BJ (cell line): ENCODE measurements at regions not wholly inside any gene's neighbourhood (a gene's known extent, or its start where the extent isn't known, plus 50 kb on each side); places are given as distances from the start of the nearest gene placed in this dataset.

Experiments used
- CTCF ChIA-PET: fragments of 350-600 bp; formaldehyde crosslinking; extraction: SDS; loops from one replicate; lab custom pipeline; 2021; ENCODE audit warnings: antibody characterized with exemption, inconsistent platforms; lab: Yijun Ruan, JAX
- POLR2A ChIA-PET: fragments of 300-600 bp; sonication (Branson Sonifier 250); formaldehyde crosslinking; extraction: SDS; loops from one replicate; lab custom pipeline; 2021; ENCODE audit warnings: antibody characterized with exemption; lab: Charles Lee
- DNase-seq: peaks from one replicate; pipeline ENCODE4 v3.0.0-alpha.2; 2011; ENCODE audit warnings: low read depth
- H3K27me3 ChIP-seq: 2 replicates; pipeline ENCODE4 v1.6.0; 2011; ENCODE audit warnings: low read length; ENCODE audit not compliant: control insufficient read depth, insufficient read depth
- H3K36me3 ChIP-seq: 2 replicates; pipeline ENCODE4 v1.5.1; 2011; ENCODE audit warnings: low read length; ENCODE audit not compliant: control insufficient read depth, insufficient read depth
- H3K4me3 ChIP-seq: 2 replicates; pipeline ENCODE4 v1.5.1; 2011; ENCODE audit warnings: low read depth, mild to moderate bottlenecking, control low read depth, low read length
- CTCF ChIP-seq: IDR thresholded peaks from 2 replicates; pipeline ENCODE4 v1.5.1; 2011; ENCODE audit warnings: low read depth, mild to moderate bottlenecking, control low read depth, inconsistent platforms, low read length, moderate library complexity; ENCODE audit not compliant: insufficient read depth

DNA sequence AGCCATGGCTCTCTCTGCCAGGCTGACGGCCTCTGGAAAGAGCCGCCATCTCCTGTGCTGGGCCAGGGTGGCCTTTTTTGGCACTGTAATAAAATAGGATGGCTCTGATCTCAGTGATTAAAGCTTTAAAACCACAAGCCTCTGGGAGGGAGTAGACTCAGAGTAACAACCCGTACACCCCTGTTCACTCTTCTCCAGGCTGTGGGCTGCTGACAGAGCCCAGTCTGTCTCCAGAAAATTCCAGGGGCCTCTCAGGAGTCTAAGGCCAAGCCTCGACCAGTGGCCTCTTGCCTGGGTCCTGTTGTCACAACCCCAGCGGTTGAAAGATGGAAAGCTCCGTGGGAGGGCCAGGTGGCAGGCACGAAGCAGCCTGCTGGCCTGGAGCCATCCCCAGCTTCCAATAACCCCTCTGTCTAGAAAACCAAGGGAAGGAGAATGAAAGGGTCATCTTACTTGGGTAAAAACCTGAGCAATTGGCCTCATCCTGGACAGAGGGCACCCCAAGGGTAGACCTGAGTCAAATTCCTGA lies 286.7 kb upstream of the ZNF462 start:
- H3K36me3 ChIP-seq = no peaks in the 10 kb centered on the region
- TF ChIP-seq CTCF = no peak
- H3K4me3 ChIP-seq = no peak overlapping the region
- no peak for DNase-seq
- no peaks in the 10 kb centered on the region for H3K27me3 ChIP-seq
- ChIA-PET POLR2A (no interaction called here), CTCF (no interaction called here)

GRCh38 chr9:106577121-106577520 lies 285.8 kb upstream of the ZNF462 start:
- no peaks in the 10 kb centered on the region for H3K27me3 ChIP-seq
- no peak overlapping the region for H3K4me3 ChIP-seq
- CTCF ChIA-PET = no interaction called here
- H3K36me3 ChIP-seq = no peaks in the 10 kb centered on the region
- POLR2A ChIA-PET = no interaction called here
- TF ChIP-seq CTCF = no peak
- no peak for DNase-seq

DNA sequence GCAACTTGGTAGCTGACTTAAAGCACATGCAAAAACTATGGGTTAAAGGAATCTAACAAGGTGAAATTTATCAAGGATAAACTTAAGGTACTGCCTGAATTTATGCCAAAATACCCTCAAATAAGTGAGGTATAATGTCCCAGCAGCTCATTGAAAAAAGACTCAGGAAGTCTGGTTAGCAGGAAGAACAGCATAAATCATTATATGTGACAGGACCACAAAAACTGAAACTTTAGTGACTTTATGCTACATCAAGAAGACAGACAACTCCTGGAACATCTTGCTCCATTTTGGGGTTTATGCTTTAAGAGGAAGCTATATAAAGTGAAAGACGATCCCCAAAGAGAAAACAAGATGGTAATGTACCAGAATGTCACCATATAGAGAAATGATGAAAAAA lies 282.4 kb upstream of the ZNF462 start:
- H3K27me3 ChIP-seq = no peaks in the 10 kb centered on the region
- no peak for TF ChIP-seq CTCF
- POLR2A ChIA-PET = no interaction called here
- no peak for DNase-seq
- CTCF ChIA-PET = no interaction called here
- H3K36me3 ChIP-seq = no peaks in the 10 kb centered on the region
- no peak overlapping the region for H3K4me3 ChIP-seq

DNA sequence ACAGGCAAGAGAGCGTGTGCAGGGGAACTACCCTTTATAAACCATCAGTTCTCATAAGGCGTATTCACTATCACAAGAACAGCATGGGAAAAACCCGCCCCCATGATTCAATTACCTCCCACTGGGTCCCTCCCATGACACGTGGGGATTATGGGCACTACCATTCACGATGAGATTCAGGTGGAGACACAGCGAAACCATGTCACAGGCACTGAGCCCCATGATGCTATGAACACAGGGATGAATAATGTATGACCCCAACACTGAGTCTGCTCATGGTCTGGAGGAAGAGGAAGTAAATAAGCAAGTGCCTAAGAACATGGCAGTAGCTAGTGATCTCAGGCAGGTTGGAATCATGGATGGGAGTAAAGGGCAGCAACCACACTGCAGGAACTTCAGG lies 281.0 kb upstream of the ZNF462 start:
- H3K36me3 ChIP-seq = no peaks in the 10 kb centered on the region
- no peak for DNase-seq
- CTCF ChIA-PET = no interaction called here
- no peaks in the 10 kb centered on the region for H3K27me3 ChIP-seq
- POLR2A ChIA-PET = no interaction called here
- TF ChIP-seq CTCF = no peak
- no peak overlapping the region for H3K4me3 ChIP-seq

DNA sequence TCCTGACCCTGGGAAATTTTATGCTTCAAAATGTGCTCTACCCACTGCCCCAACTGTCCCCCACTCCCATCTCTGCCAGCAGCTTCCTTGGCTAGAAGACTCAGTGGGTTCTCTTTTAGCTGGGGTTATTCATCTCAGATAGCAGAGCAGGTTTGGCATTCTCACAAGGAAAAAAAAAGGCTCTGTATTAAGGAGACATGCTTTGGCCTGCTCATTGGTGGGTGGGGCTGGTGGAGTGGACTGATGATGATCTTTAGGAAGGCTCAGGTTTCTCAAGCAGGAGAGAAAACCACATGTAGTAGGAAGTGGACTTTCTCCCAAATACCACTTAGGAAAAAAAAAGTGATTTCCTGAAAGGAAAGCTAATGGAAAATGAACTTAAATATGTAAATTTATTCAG lies 279.2 kb upstream of the ZNF462 start:
- H3K36me3 ChIP-seq = no peaks in the 10 kb centered on the region
- DNase-seq = no peak
- H3K4me3 ChIP-seq = no peak overlapping the region
- CTCF ChIA-PET = interaction anchor here (0.7 kb wide), 1 partner anchor 119 kb away, joined by 3 read pairs; no protein-coding TSS in a partner anchor
- no peak for TF ChIP-seq CTCF
- POLR2A ChIA-PET = no interaction called here
- no peaks in the 10 kb centered on the region for H3K27me3 ChIP-seq
